Stimulated activated CD8-positive, alpha-beta memory T cell treated with anti-CD3 and anti-CD28 coated beads, Interleukin-15, amount 100 ng/mL, for 4 hours (primary cell): ENCODE measurements at regions not wholly inside any gene's neighbourhood (a gene's known extent, or its start where the extent isn't known, plus 50 kb on each side); places are given as distances from the start of the nearest gene placed in this dataset.

ENCODE experiments used
- DNase-seq, 2 donors: peaks; one replicate each; pipeline ENCODE4 v3.0.0-alpha.2; 2020; ENCODE audit warnings: low read depth in 2 of 2

DNA sequence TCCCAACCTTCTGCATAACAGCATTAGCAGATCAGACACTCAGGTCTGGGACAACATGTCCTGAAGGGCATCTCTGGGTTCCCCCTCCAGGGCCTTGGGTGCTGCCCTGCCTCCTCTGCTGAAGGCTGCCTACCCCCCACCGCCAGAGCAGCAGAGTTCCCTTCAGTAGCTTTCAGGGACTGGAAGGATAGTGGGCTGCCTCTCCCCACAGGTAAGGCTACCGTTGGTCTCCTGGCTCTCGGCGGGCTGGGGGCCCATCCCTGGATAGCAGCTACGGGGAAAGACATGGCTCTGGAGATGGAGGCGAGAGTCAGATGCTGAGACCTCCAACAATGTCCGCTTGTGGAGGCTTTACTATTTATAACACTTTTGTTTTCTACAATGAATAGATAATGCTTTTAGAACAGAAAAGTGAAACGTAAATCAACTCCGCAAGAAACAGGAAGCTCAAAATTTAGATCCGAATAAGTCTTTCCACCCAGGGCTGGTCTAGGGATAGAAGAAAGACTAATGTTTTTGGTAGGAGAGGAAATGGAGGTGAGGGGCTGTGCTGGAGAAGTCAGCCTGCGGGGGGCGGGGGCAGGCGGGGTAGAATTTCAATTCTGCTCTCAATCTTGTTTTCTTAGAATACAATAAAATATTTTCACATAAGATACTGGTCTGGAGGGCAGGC lies 58.4 kb downstream of the ARL4C start:
- no peak for DNase-seq

DNA sequence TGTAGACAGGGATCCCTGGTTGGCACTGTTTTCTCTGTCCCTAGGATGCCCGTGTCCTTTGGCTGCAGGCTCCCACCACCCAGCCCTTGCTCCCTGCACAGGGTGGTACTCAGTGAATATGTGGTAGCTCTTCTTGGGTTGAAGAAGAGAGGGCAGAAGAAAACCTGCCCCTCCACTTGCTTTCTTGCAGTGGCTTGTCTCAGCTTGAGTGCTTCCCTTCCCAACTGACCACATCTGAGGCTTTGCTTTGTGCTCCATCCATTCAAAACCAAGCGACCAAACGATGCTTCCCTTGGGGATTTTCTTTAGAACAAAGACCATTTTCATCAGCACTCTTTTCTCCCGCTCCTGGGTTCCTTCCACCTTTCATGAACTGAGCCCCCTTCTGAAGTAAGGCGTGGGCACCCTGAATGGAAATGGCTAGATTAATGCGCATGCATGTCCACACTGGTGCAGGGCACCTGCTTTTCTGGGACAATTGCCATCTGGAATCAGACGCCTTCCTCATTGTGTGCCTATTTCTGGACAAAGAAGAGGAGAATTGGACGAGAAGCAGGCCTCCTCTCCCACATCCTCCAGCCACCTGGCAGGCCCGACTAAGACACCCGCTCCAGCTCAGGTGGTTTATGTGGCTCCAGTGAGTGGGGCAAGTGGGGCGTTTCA lies 59.1 kb downstream of the ARL4C start:
- DNase-seq, result no peak

DNA sequence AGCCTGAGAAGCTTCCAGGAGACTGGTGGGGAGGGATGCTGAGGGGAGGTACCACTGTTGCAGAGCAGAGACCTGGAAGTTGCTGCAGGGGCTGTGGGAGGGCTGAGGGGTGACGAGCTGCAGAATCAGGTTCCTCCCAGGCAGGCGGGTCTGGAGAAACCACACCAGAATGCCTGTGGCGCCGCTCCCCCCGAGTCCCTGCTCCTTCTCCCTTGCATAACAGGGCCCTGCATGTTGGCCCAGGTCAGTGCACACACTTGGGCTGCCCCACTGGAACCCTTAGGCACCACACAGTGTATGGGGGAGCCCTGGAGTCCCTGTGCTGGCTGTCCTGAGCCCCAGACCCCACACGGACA lies 60.4 kb downstream of the ARL4C start:
- no peak for DNase-seq

DNA sequence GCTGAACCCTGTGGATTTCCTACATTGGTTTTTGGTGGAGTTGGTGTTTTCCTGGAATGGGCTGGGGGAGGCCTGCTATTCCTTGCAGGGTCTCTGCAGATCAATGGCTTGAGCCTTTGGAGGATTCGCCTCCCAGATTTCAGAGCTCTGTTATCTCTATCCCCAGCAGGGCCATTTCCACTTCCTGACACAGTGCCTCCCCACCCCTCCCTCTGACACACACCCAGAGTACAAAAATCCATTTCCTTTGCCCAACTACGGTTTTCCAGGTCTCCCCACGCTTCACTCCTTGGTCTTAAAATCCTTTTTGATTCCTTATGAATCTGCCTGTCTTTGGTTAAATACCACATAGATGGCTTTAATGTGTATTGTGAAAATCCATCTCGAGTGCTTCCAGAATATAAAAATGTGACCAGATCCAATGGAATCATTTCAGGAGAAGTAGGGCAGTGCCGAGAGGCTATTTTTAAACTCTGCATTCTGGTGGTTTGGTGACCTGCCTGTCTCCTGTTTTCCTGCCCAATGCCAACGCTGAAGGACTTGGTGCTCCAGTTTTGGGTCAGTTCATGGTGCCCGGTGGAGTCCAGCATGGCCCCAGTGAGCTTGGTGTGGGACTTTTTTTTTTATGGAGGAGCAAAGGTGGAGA lies 60.9 kb downstream of the ARL4C start:
- no peak for DNase-seq

DNA sequence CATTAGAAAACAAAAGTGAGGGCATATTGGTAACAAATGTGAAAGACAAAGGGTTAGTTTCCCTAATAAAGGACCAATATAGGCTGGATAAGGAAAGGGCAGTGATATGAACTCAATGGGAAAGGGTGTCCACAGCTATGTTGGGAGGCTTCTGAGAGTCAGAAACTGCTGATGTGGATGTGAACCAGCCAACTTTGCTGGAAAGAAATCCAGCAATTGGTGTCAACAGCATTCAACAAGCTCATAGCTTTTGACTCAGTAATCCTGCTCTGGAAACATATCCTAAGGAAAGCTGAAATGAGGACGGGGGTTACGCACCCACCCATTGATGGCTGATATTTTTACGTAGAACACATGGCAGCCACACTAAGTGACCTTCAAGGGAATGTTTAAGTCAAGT lies 63.7 kb downstream of the ARL4C start:
- no peak for DNase-seq

DNA sequence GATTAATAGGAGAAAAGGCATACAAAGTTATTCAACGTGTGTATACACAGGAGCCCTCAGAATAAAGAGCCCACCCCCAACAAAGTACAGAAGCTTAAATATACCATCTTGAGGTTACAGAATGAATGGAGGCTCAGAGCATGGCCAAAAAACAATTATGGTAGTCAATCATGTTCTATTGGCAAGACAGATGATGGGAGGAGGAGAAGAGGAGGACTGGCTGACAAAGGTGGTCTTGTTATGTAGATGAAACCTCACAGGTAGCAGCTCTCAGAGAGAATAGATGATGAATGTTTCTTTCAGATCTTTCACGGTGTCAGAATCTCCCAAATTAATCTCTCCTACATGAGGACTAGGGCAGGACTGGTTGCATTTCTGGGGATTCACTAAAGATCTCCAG lies 66.0 kb downstream of the ARL4C start:
- DNase-seq, result no peak

DNA sequence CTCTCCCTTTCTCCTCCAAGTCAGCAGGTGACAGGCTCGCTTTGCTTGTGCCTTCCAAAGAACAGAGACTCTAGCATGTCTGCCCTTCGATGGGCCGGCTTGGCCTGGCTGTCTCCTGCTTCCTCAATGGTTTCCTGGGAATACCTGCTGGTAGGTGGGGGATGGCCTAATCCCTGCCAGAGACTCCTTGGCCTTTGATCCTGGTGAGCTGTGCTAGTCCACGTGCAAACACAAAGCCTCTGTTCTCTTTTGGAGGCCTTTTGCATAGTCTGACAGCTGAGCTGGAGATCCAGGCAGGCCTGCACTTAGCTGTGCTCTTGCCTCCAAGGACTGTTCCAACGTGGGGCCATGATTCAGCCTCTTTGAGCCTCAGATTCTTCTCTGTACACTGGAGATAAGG lies 67.6 kb downstream of the ARL4C start:
- no peak for DNase-seq

DNA sequence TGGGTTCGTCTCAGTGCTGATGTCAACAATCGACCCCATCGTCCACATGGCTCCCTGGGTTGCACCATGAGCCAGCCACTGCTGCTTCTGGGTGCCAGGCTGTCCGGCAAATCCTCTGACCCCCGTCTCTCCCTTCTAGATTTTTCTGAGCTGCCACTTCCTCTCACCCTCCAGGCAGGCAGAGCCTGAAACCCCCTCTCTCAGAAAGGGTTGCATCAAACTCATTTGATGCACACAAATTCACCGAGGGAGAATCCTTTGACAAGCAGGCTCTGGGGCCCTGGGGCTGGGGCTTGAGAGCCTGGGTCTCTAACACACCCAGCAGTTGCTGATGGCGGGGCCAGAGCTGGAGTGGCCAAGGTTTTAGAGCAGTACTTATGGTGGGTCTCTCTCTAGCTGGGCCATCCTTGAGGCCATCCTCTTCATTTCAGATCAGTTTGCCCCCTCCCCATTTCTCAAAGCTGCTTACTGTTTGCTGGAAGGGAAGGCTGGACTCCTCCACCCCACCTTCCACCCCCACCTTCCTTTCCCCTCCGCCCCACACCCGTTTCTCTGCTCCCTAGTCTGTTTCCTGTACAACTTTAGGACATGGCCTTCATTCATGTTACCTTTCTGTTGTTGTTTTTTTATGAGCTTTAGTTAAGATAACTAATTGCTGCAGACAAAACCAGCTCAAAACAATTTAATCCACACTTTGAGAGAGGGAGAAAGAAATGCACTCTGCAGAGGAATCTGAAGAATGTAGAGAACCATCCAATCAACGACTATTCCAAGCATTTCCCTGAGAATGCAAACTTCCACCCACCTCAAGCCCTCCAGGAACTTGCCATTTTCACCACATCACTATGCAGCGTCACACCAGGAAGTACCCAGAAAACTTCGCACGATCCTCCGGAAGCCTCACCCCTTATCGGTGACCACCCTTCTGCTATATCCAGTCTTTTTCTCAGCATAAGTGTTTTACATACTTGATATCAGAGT lies 69.5 kb downstream of the ARL4C start:
- DNase-seq, result no peak

DNA sequence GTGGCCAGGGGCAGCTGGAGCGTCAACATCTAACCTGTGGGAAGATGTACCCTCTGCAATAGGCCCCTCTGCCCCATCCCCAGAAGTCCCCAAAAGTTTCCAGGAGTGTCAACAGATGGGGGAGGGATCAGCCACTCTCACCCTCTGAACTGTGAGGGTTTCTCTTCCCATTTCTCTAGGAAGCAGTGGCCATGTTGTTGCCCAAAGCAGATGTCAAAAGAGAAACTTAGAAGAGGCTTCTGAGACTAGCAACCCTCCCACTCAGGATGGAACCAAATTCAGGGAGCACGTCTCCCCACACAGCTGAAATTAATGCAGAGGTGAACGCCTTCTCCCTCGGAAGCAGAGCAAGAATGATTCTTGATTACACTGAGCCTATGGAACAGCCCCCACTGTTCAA lies 70.3 kb downstream of the ARL4C start:
- DNase-seq, result no peak

DNA sequence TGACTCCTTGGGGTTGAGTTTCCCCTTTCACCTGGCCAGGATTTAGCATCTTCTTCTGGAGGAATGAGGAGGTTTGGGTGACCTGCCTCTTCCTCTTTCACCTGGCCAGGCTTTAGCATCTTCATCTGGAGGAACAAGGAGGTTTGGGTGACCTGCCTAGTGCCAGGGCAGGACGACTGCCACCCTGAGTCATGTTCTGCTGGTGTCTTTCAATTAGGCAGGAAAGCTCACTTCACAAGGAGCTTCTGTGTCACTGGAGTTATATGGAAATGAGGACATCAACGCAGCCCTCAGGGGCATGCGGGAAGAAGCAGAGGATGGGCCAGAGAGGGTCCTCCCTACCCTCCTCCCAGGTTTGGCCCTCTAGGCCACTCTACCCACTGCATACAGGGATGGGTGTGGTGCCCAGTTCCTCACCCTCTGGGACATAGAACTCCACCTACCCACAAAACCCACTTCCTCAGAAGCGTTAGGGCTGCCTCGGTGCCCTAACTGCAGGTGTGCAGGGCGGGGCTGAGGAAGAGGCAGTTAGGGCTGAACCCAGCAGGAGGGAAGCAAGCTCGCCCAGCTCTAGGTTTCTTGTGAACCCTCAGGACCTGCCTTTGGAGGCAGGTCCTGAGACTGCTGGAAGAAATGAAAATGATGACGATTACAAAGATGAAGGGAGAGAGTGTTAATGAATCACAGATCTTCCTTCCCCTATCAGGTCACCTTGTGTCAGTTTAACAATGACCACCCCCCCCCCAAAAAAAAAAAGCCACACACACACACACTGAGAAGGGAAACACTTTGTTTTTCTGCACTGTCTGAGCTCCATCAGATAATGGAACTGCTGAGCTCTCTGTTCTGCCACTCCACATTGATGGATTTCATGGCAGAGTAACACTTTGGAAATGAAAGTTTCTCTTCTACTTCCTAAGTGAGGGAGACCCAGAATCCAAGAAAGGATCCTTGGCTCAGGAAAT lies 71.0 kb downstream of the ARL4C start:
- DNase-seq, result peak in 1 of 2 donors; percentile 24

DNA sequence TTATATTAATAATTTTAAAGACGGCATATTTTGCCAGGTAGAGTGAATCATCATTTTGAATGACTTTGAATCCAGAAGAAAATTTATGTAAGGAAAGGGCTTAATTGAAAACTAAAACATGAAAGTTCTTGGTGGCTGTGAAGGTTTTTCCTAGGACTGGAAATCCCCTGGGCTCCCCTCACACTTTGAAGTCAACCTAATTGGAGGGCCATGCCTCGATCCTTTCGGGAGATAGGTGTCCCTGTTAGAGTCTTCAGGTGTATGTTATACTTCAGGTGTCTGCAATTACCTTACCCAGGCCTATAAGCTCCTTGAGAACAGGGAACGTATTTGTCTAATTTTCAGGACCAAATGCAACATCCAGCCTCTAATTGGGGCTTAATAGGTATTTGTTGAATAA lies 73.0 kb downstream of the ARL4C start:
- no peak for DNase-seq

DNA sequence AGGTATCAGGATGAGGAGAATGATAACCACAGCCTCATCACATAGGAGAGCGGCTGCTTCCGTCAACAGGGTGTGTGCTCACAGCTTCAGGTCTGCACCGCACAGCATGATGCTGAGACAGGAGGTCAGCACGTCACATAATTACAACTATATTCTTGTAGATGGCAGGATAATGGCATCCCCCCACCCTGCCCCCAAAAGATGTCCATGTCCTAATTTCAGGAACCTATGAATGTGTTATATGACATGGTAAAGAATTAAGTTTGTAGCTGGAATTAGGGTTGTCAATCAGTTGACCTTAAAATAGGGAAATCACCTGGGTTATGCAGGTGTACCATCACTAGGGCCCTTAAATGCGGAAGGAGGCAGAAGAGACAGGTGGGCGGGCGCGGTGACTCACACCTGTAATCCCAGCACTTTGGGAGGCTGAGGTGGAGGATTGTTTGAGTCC lies 73.9 kb downstream of the ARL4C start:
- DNase-seq, result peak in 1 of 2 donors; percentile 29

DNA sequence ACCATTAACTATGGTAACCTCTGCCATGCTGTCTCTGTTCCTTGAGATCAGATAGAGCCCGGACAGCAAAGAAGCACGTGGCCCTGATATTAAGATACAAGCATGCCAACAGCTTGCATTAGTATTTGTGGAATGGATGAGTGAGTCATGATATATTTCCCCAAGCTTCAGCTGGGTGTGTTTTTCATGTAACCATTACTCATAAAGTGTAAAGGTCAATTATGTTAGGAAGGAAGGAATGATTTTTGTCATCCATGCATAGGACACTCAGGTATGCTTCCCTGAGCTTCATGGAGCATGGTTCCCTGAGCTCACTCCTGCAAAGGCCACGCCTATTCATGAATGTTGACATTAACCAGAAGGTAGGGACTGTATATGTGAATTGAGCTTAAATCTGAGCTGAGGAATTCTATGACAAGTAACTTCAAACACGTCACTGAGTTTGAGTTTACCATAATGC lies 74.6 kb downstream of the ARL4C start:
- DNase-seq, result no peak

DNA sequence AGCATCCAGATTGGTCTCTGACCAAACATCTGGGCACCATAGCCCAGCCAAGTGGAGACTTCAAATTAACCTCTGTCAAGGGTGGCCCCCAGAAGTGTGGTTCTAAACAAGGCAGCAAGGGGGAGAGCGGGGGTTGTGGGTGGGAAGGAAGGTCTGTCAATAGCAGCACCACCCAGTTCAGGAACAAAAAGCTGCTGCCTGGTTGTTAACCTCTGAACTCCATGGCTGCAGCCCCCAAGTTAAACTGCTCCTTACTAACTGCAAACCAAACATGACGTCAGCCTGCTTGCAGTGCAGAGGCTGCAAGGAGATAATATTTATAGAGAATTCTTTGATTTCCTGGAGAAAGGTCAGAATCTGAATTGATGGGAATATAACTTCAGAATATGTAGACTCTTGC lies 76.5 kb downstream of the ARL4C start:
- DNase-seq, result no peak

DNA sequence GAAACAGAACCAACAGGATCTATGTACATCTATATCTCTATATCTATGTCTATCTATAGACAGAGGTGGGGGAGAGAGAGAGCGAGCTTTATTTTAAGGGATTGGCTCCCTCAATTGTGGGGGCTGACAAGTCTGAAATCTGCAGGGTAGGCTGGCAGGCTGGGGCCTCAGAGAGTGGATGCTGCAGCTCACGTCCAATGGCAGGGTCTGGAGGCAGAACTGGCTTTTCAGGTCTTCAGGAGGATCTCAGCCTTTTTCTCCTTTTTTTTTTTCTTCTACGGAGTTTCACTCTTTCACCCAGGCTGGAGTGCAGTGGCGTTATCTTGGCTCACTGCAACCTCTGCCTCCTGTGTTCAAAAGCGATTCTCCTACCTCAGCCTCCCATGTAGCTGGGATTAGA lies 77.2 kb downstream of the ARL4C start:
- DNase-seq, result no peak

DNA sequence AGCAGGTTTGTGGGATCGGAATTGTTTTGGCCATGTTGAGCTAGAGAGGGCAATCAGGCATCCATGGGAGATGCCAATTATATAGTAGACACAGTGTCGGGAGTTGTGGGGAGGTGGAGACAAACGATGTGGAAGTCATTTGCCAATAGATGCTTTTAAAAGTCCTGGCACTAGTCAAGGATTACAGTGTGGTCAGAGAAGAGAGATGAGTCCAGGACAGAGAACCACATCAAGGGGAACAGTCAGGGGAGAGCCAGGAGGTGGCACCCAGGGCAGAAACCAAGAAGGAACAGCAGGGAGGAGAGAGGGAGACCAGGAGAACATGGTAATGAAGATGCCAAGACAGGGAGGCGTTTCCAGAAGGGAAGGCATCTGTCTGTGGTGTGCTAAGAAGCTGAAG lies 81.2 kb downstream of the ARL4C start:
- DNase-seq, result no peak

DNA sequence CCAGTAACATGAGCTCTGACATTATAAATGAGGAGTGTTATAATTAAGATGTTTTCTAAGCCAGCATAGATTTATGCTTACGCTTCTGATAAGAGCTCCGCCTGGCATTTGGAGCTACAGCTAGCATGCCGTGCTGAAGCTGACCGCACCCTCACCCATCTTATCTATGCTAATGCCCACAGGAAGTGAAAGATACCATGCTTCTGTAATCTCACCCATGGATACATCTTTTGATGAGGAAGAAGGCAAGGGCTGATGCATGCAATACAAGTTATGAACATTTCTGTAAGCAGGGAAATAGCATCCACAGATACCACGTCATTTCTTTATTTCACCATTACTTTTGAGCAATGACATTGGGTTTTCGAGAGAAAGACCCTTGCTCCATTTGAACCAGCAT lies 82.3 kb downstream of the ARL4C start:
- no peak for DNase-seq

DNA sequence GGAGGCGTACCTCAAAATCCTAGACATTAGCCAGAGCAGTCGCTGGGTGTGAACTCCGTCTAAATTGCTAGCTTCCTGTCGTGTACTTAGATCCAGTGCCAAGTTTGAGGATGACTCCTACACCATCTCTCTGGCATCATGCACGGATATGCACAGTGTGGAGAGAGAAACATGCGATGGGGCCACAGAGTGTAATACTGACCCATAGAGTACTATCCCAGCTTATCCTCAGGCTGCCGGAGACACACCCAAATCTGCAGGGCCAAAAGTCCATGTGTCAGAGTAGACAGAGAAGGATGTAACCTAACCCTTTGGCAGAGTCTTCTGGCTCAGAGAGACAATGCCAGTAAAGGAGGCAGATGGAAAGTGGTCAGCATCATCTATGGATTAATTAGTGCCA lies 84.2 kb downstream of the ARL4C start:
- no peak for DNase-seq

DNA sequence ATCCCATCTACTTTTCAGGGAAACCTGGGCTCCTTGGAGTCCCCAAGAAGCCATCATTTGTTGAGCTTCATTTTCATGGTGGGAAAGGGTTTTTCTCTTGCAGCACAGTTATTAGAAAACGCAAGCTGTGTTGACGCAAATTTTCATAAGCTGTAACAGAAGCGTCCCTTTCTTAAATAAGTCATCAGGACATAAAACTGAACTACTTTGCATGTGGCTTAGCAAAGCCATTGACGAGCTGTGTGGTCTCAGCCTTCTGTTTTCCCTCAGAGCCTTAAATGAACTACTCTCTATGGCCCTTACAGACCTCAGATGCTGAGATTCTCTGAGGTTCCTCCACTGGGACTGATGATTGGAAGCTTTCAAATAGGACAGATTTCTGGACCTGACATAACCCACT lies 85.1 kb downstream of the ARL4C start:
- DNase-seq, result no peak

DNA sequence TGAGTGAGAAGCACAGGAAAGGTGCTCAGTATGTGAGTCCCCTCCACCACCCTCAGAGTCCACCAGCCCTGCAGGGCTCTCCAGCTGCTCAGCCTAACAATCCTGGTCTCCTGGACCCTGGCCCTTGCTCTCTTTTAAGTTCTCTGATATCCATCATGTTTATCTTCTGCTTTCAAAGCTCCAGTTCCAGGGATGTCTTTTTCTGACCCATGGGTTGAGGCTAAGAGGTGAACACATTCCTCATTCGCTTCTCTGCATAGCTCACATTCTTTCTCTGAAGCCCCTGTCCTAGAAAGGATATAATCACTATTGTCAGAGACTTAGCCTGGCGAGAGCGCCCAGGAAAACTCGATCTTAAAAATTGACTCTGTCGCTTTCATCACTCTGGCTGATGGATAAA lies 86.4 kb downstream of the ARL4C start:
- no peak for DNase-seq

DNA sequence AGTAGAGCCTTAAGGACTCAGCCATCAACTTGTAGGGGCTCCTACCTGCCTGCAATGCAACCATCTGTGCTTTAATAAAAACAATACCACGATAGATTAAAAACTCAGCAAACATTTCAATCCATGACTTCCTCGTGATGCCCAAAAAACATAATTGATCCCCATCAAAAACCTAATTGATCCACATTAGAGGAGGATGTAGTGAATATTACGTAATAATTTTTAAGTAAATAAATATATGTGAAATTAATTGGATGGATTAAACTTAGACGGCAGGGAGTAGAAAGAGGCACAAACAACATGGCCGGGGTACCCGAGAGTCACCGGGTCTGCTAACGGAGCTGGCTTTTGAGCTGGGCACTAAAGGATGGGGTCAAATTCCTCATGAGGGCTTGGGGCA lies 87.3 kb downstream of the ARL4C start:
- no peak for DNase-seq
